Ishikawa (cell line): ENCODE measurements at regions not wholly inside any gene's neighbourhood (a gene's known extent, or its start where the extent isn't known, plus 50 kb on each side); places are given as distances from the start of the nearest gene placed in this dataset.

Experiments used
- CEBPB ChIP-seq: IDR thresholded peaks from 2 replicates; pipeline ENCODE4 v1.6.1; 2012
- CREB1 ChIP-seq: IDR thresholded peaks from 2 replicates; pipeline ENCODE4 v1.6.1; 2012; ENCODE audit warnings: low read depth
- EGR1 ChIP-seq: IDR thresholded peaks from 2 replicates; pipeline ENCODE4 v1.6.1; 2012
- EP300 ChIP-seq: IDR thresholded peaks from 2 replicates; pipeline ENCODE4 v1.6.1; 2012; ENCODE audit warnings: borderline replicate concordance
- FOXM1 ChIP-seq: IDR thresholded peaks from 2 replicates; pipeline ENCODE4 v1.6.1; 2012; ENCODE audit warnings: low read depth, borderline replicate concordance
- MAX ChIP-seq: IDR thresholded peaks from 2 replicates; pipeline ENCODE4 v1.6.1; 2012
- NFIC ChIP-seq: IDR thresholded peaks from 2 replicates; pipeline ENCODE4 v1.6.1; 2012
- RAD21 ChIP-seq: IDR thresholded peaks from 2 replicates; pipeline ENCODE4 v1.6.1; 2012; ENCODE audit warnings: low read depth
- REST ChIP-seq: IDR thresholded peaks from 2 replicates; pipeline ENCODE4 v1.6.1; 2012; ENCODE audit warnings: low read depth, mild to moderate bottlenecking
- TAF1 ChIP-seq: IDR thresholded peaks from 2 replicates; pipeline ENCODE4 v1.6.1; 2012; ENCODE audit warnings: low read depth, mild to moderate bottlenecking
- TCF12 ChIP-seq: IDR thresholded peaks from 2 replicates; pipeline ENCODE4 v1.6.1; 2012; ENCODE audit warnings: low read depth
- TEAD4 ChIP-seq: IDR thresholded peaks from 2 replicates; pipeline ENCODE4 v1.6.1; 2012
- USF1 ChIP-seq: IDR thresholded peaks from 2 replicates; pipeline ENCODE4 v1.6.1; 2012
- YY1 ChIP-seq: IDR thresholded peaks from 2 replicates; pipeline ENCODE4 v1.6.1; 2012; ENCODE audit warnings: low read depth
- ZBTB7A ChIP-seq: IDR thresholded peaks from 2 replicates; pipeline ENCODE4 v1.6.1; 2012; ENCODE audit warnings: low read depth

- TF ChIP-seq TAF1: no peak
- no peak for TF ChIP-seq YY1
- no peak for TF ChIP-seq ZBTB7A
- TF ChIP-seq RAD21: peak; percentile 62
- no peak for TF ChIP-seq MAX
- no peak for TF ChIP-seq USF1
Observed at GRCh38 chr6:33967966-33968724, 164.3 kb upstream of the MLN start.

- TF ChIP-seq MAX (no peak), TCF12 (no peak), TAF1 (no peak), USF1 (no peak), YY1 (no peak), NFIC (no peak), EP300 (no peak), CEBPB (no peak), FOXM1 (no peak), RAD21 (no peak), TEAD4 (no peak)
Observed at GRCh38 chr6:33967265-33967767, 163.5 kb upstream of the MLN start.

GRCh38 chr6:33966536-33966935, 162.7 kb upstream of the MLN start:
- TF ChIP-seq EP300 (no peak), USF1 (no peak), RAD21 (no peak), REST (no peak), TEAD4 (no peak), TCF12 (no peak), CEBPB (no peak), YY1 (no peak), NFIC (no peak), MAX (no peak), ZBTB7A (no peak)

GRCh38 chr6:33965766-33966165, 162.0 kb upstream of the MLN start:
- no peak for TF ChIP-seq EGR1
- no peak for TF ChIP-seq FOXM1
- TF ChIP-seq TCF12: no peak

GRCh38 chr6:33964387-33964786, 160.6 kb upstream of the MLN start:
- TF ChIP-seq MAX: no peak
- TF ChIP-seq CEBPB: no peak
- TF ChIP-seq NFIC: no peak
- no peak for TF ChIP-seq REST
- no peak for TF ChIP-seq RAD21
- no peak for TF ChIP-seq EP300
- TF ChIP-seq CREB1: no peak
- TF ChIP-seq USF1: no peak
- TF ChIP-seq YY1: no peak
- no peak for TF ChIP-seq TEAD4
- TF ChIP-seq EGR1: no peak
- TF ChIP-seq ZBTB7A: no peak
- no peak for TF ChIP-seq FOXM1
- TF ChIP-seq TCF12: no peak
